H9 (cell line): ENCODE measurements at regions not wholly inside any gene's neighbourhood (a gene's known extent, or its start where the extent isn't known, plus 50 kb on each side); places are given as distances from the start of the nearest gene placed in this dataset.

Experiments used
- DNase-seq: peaks from one replicate; pipeline ENCODE4 v3.0.0-alpha.2; 2017
- H2AFZ ChIP-seq: one replicate; pipeline ENCODE4 v1.6.1; 2013; ENCODE audit warnings: mild to moderate bottlenecking, low read length, control low read depth, moderate library complexity
- H2AK5ac ChIP-seq: 2 replicates; pipeline ENCODE4 v1.6.1; 2013; ENCODE audit warnings: low read length, control low read depth, mixed read lengths; ENCODE audit not compliant: insufficient read length
- H2BK120ac ChIP-seq: one replicate; pipeline ENCODE4 v1.6.1; 2013; ENCODE audit warnings: low read depth, mild to moderate bottlenecking, low read length, control low read depth, inconsistent platforms; ENCODE audit not compliant: poor library complexity, severe bottlenecking
- H2BK12ac ChIP-seq: 2 replicates; pipeline ENCODE4 v1.6.1; 2013; ENCODE audit warnings: low read length, control low read depth, mixed read lengths, low read depth; ENCODE audit not compliant: insufficient read length
- H2BK15ac ChIP-seq: 2 replicates; pipeline ENCODE4 v1.6.1; 2013; ENCODE audit warnings: low read depth, low read length, control low read depth
- H2BK20ac ChIP-seq: one replicate; pipeline ENCODE4 v1.6.1; 2013; ENCODE audit warnings: low read depth, mild to moderate bottlenecking, low read length, control low read depth, inconsistent platforms; ENCODE audit not compliant: poor library complexity, severe bottlenecking
- H2BK5ac ChIP-seq: 2 replicates; pipeline ENCODE4 v1.6.1; 2013; ENCODE audit warnings: low read length, control low read depth, mixed read lengths; ENCODE audit not compliant: insufficient read length
- H3K14ac ChIP-seq: 2 replicates; pipeline ENCODE4 v1.6.1; 2013; ENCODE audit warnings: low read length, control low read depth; ENCODE audit not compliant: insufficient read depth
- H3K18ac ChIP-seq: 2 replicates; pipeline ENCODE4 v1.6.1; 2013; ENCODE audit warnings: low read depth, mild to moderate bottlenecking, mixed read lengths, low read length, control low read depth; ENCODE audit not compliant: insufficient read length
- H3K23ac ChIP-seq: 2 replicates; pipeline ENCODE4 v1.6.1; 2013; ENCODE audit warnings: low read length, control low read depth, mixed read lengths, low read depth; ENCODE audit not compliant: insufficient read length
- H3K23me2 ChIP-seq: 2 replicates; pipeline ENCODE4 v1.6.1; 2013; ENCODE audit warnings: low read depth, mild to moderate bottlenecking, mixed read lengths, low read length, control low read depth; ENCODE audit not compliant: insufficient read length, poor library complexity, severe bottlenecking
- H3K27ac ChIP-seq: 2 replicates; pipeline ENCODE4 v1.5.1; 2013; ENCODE audit warnings: low read length, control low read depth, mixed read lengths, low read depth; ENCODE audit not compliant: insufficient read length
- H3K27me3 ChIP-seq: 2 replicates; pipeline ENCODE4 v1.6.1; 2013; ENCODE audit warnings: low read length, control low read depth, inconsistent platforms; ENCODE audit not compliant: insufficient read depth
- H3K4ac ChIP-seq: 2 replicates; pipeline ENCODE4 v1.6.1; 2013; ENCODE audit warnings: low read depth, mild to moderate bottlenecking, control low read depth, inconsistent platforms, low read length, moderate library complexity
- H3K4me1 ChIP-seq: 2 replicates; pipeline ENCODE4 v1.6.1; 2013; ENCODE audit warnings: low read length, control low read depth, inconsistent platforms; ENCODE audit not compliant: insufficient read depth
- H3K4me2 ChIP-seq: 2 replicates; pipeline ENCODE4 v1.6.1; 2013; ENCODE audit warnings: low read length, control low read depth, mixed read lengths; ENCODE audit not compliant: insufficient read length, insufficient read depth
- H3K56ac ChIP-seq: 2 replicates; pipeline ENCODE4 v1.6.1; 2013; ENCODE audit warnings: low read depth, mild to moderate bottlenecking, mixed read lengths, low read length, control low read depth; ENCODE audit not compliant: insufficient read length
- H3K79me1 ChIP-seq: 2 replicates; pipeline ENCODE4 v1.6.1; 2013; ENCODE audit warnings: low read depth, mild to moderate bottlenecking, moderate library complexity, low read length, control low read depth, inconsistent platforms; ENCODE audit not compliant: insufficient read depth, poor library complexity, severe bottlenecking
- H3K79me2 ChIP-seq: 2 replicates; pipeline ENCODE4 v1.6.1; 2013; ENCODE audit warnings: low read length, control low read depth, inconsistent platforms; ENCODE audit not compliant: insufficient read depth
- H3K9ac ChIP-seq: 2 replicates; pipeline ENCODE4 v1.6.1; 2013; ENCODE audit warnings: low read length, control low read depth, mixed read lengths; ENCODE audit not compliant: insufficient read length; ENCODE audit errors: extremely low read depth
- H3K9me3 ChIP-seq: one replicate; pipeline ENCODE4 v1.6.1; 2013; ENCODE audit warnings: low read depth, low read length, inconsistent platforms; ENCODE audit not compliant: control insufficient read depth
- H3T11ph ChIP-seq: one replicate; pipeline ENCODE4 v1.6.1; 2013; ENCODE audit warnings: mild to moderate bottlenecking, low read length, control low read depth, inconsistent platforms
- H4K20me1 ChIP-seq: one replicate; pipeline ENCODE4 v1.6.1; 2013; ENCODE audit not compliant: control insufficient read depth, insufficient read length, insufficient read depth
- H4K5ac ChIP-seq: 2 replicates; pipeline ENCODE4 v1.6.1; 2013; ENCODE audit warnings: low read depth, mild to moderate bottlenecking, mixed read lengths, low read length, control low read depth; ENCODE audit not compliant: insufficient read length
- H4K8ac ChIP-seq: replicated peaks from 2 replicates; pipeline ENCODE4 v1.6.1; 2013; ENCODE audit warnings: low read length, control low read depth, mixed read lengths, low read depth; ENCODE audit not compliant: insufficient read length
- H4K91ac ChIP-seq: 2 replicates; pipeline ENCODE4 v1.6.1; 2013; ENCODE audit warnings: low read depth, mild to moderate bottlenecking, moderate library complexity, mixed read lengths, low read length, control low read depth; ENCODE audit not compliant: insufficient read length
- H3K27ac Mint-ChIP-seq, 3 experiments: 2 replicates in 2 of 3; 3 replicates in 1 of 3; pipeline ENCODE4 v1.8.0; 2020 to 2021; ENCODE audit warnings: mixed read lengths in 3 of 3, mild to moderate bottlenecking in 1 of 3, moderate library complexity in 1 of 3
- H3K27me3 Mint-ChIP-seq: 2 replicates; pipeline ENCODE4 v1.8.0; 2021; ENCODE audit warnings: low read depth, mild to moderate bottlenecking, moderate library complexity, mixed read lengths
- H3K36me3 Mint-ChIP-seq, 3 experiments: 2 replicates in 2 of 3; 3 replicates in 1 of 3; pipeline ENCODE4 v1.8.0; 2020 to 2021; ENCODE audit warnings: low read depth in 3 of 3, mixed read lengths in 3 of 3; ENCODE audit not compliant: insufficient read depth in 1 of 3
- H3K4me1 Mint-ChIP-seq, 2 experiments: 2 replicates each; pipeline ENCODE4 v1.8.0; 2020; ENCODE audit warnings: mixed read lengths in 2 of 2
- H3K4me3 Mint-ChIP-seq, 2 experiments: 2 replicates in 1 of 2; 3 replicates in 1 of 2; pipeline ENCODE4 v1.8.0; 2020 to 2021; ENCODE audit warnings: mild to moderate bottlenecking in 2 of 2, mixed read lengths in 2 of 2, moderate library complexity in 1 of 2
- H3K9me3 Mint-ChIP-seq, 2 experiments: 2 replicates in 1 of 2; 3 replicates in 1 of 2; pipeline ENCODE4 v1.8.0; 2020; ENCODE audit warnings: mild to moderate bottlenecking in 2 of 2, mixed read lengths in 2 of 2, moderate library complexity in 1 of 2
- CTCF ChIP-seq: fragments of 200-600 bp; sonication (generic); conservative IDR thresholded peaks from 3 replicates; pipeline ENCODE4 v1.8.0; 2021; ENCODE audit warnings: antibody characterized with exemption, mild to moderate bottlenecking
- WGBS: extraction: QIAGEN DNeasy Blood & Tissue Kit; methylation state at CpG from one replicate; pipeline ENCODE4 v1.1.7; 2013; ENCODE audit warnings: missing lambda C conversion rate, low lambda C conversion rate, mixed read lengths; ENCODE audit not compliant: insufficient read length; ENCODE audit errors: extremely low coverage; 5-methylcytosine and 5-hydroxymethylcytosine counted together

GRCh38 chr6:134758621-134759020 is 191.3 kb downstream of the ALDH8A1 start:
- Histone ChIP-seq H4K8ac (no peak overlapping the region), H3K9ac (no peak overlapping the region), H2AFZ (no peak overlapping the region), H2BK20ac (no peak overlapping the region), H3K79me2 (no peaks in the 10 kb centered on the region), H3K56ac (no peak overlapping the region), H2AK5ac (no peak overlapping the region), H4K91ac (no peak overlapping the region), H2BK15ac (no peak overlapping the region), H3K9me3 (no peaks in the 10 kb centered on the region), H3K18ac (no peak overlapping the region), H3K14ac (no peak overlapping the region), H3K79me1 (no peaks in the 10 kb centered on the region), H2BK120ac (no peak overlapping the region), H4K20me1 (no peaks in the 10 kb centered on the region), H3K27ac (no peak overlapping the region), H2BK12ac (no peak overlapping the region), H3K23me2 (no peaks in the 10 kb centered on the region), H2BK5ac (no peak overlapping the region), H3K4ac (no peak overlapping the region), H3K23ac (no peak overlapping the region), H3K4me1 (no peaks in the 10 kb centered on the region), H3T11ph (no peak overlapping the region), H3K27me3 (no peaks in the 10 kb centered on the region), H4K5ac (no peak overlapping the region), H3K4me2 (no peak overlapping the region)
- no peak for DNase-seq
- no CpG with 5 or more reads among the region's 4 CpGs for WGBS
- H3K4me1 Mint-ChIP-seq: peaks cover 11 to 12% of the 10 kb centered on the region in 2 experiments
- no peaks in the 10 kb centered on the region for H3K9me3 Mint-ChIP-seq
- no peaks in the 10 kb centered on the region for H3K27me3 Mint-ChIP-seq
- no peaks in the 10 kb centered on the region for H3K36me3 Mint-ChIP-seq
- H3K4me3 Mint-ChIP-seq: no peak overlapping the region
- no peak overlapping the region for H3K27ac Mint-ChIP-seq
- TF ChIP-seq CTCF: no peak
